Uterus (tissue), 2 donors: ENCODE measurements at regions not wholly inside any gene's neighbourhood (a gene's known extent, or its start where the extent isn't known, plus 50 kb on each side); places are given as distances from the start of the nearest gene placed in this dataset.

ENCODE experiments used
- POLR2A ChIP-seq, 2 donors: fragments of 450-650 bp; IDR thresholded peaks; one replicate each; pipeline ENCODE4 v1.6.1; 2016; ENCODE audit warnings: antibody characterized with exemption in 2 of 2, mild to moderate bottlenecking in 1 of 2, moderate library complexity in 1 of 2
- TF ChIP-seq, protein P1 (sequence below), 4 experiments: fragments of 200-600 bp in 2 of 4; fragments of 450-650 bp in 2 of 4; sonication (generic) in 2 of 4; IDR thresholded peaks; one replicate each; pipeline ENCODE4 v1.5.1; 2016 to 2019; ENCODE audit warnings: antibody characterized with exemption in 4 of 4, mild to moderate bottlenecking in 2 of 4, moderate library complexity in 1 of 4

- TF ChIP-seq, protein P1, sequence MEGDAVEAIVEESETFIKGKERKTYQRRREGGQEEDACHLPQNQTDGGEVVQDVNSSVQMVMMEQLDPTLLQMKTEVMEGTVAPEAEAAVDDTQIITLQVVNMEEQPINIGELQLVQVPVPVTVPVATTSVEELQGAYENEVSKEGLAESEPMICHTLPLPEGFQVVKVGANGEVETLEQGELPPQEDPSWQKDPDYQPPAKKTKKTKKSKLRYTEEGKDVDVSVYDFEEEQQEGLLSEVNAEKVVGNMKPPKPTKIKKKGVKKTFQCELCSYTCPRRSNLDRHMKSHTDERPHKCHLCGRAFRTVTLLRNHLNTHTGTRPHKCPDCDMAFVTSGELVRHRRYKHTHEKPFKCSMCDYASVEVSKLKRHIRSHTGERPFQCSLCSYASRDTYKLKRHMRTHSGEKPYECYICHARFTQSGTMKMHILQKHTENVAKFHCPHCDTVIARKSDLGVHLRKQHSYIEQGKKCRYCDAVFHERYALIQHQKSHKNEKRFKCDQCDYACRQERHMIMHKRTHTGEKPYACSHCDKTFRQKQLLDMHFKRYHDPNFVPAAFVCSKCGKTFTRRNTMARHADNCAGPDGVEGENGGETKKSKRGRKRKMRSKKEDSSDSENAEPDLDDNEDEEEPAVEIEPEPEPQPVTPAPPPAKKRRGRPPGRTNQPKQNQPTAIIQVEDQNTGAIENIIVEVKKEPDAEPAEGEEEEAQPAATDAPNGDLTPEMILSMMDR (IDR thresholded peaks at IDR 0.05): no peak
- TF ChIP-seq POLR2A (IDR thresholded peaks at IDR 0.05): no peak
Measured at GRCh38 chr18:33987206-33987605, 237.5 kb downstream of the NOL4 start.
